ENCODE measurements at regions not wholly inside any gene's neighbourhood (a gene's known extent, or its start where the extent isn't known, plus 50 kb on each side); places are given as distances from the start of the nearest gene placed in this dataset.
"Not testable (repeated sequence)": the region's sequence is repeated elsewhere in the genome, so short reads cannot be mapped to it uniquely, and the experiment has no call there.

DNA sequence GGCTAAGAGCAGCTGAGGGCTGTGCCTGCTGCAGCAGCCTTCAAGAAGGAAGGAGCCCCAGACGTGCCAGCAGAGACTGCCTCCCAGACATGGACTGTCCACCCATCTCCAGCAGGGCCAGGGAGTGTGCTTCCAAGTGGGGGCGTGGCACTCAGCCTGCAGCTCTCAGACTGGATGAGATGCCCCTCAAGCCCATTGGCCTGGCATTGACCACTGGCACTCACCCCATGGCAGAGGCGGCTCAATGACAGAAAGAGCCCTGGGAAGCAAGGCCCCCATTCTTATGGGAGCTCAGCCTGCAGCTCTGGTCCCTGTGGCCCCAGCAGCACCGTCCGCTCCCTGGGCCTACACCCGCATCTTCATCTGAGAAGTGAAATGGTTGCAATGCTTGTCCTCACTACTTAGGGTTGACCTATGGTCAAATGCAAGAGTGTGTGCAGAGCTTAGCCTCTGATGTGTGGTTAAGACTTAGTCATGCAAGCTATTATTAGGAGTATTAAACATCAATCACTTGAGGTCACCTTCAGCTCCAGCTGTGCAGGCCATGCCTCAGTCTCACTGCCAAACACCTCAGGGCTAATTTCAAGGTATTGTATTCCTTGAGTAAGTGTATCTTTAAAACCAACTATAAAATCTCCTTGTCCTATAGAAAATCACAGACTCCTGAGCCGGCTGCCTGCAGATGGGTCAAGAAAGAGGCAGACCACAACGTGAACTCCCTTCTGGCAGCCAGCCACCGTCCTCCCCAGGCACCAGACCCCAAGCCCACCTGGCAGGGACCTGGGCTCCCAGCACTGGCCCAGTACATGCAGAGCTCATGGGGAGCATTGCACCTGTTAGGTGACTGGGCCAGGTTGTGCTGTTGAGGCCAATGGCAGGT, 194.8 kb downstream of the NDUFA10 start:
- Histone ChIP-seq H3K4me2 (ENCODE audit: low read length) (no peak overlapping the region), H2AFZ (ENCODE audit: low read length) (no peak overlapping the region), H4K20me1 (ENCODE audit: insufficient read depth, low read length) (no peaks in the 10 kb centered on the region), H3K9ac (ENCODE audit: low read length) (no peak overlapping the region), H3K4me3 (ENCODE audit: low read depth, low read length, poor library complexity, severe bottlenecking) (no peak overlapping the region), H3K9me3 (ENCODE audit: low read length) (no peaks in the 10 kb centered on the region), H3F3A (ENCODE audit: insufficient read depth, low read length) (no peaks in the 10 kb centered on the region), H3K79me2 (ENCODE audit: insufficient read depth, low read length) (no peaks in the 10 kb centered on the region), H3K9me2 (ENCODE audit: low read depth, low read length) (no peaks in the 10 kb centered on the region), H3K27ac (ENCODE audit: low read depth, low read length, poor library complexity, severe bottlenecking) (no peak overlapping the region), H3K36me3 (ENCODE audit: insufficient read depth, low read length) (no peaks in the 10 kb centered on the region), H3K27me3 (ENCODE audit: insufficient read depth, low read length) (no peaks in the 10 kb centered on the region), H3K4me1 (ENCODE audit: insufficient read depth, low read length, severe bottlenecking) (no peaks in the 10 kb centered on the region)
- no peak for TF ChIP-seq EZH2 (IDR thresholded peaks at IDR 0.05; ENCODE audit: borderline replicate concordance, low read length)
- TF ChIP-seq, protein P1, sequence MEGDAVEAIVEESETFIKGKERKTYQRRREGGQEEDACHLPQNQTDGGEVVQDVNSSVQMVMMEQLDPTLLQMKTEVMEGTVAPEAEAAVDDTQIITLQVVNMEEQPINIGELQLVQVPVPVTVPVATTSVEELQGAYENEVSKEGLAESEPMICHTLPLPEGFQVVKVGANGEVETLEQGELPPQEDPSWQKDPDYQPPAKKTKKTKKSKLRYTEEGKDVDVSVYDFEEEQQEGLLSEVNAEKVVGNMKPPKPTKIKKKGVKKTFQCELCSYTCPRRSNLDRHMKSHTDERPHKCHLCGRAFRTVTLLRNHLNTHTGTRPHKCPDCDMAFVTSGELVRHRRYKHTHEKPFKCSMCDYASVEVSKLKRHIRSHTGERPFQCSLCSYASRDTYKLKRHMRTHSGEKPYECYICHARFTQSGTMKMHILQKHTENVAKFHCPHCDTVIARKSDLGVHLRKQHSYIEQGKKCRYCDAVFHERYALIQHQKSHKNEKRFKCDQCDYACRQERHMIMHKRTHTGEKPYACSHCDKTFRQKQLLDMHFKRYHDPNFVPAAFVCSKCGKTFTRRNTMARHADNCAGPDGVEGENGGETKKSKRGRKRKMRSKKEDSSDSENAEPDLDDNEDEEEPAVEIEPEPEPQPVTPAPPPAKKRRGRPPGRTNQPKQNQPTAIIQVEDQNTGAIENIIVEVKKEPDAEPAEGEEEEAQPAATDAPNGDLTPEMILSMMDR (IDR thresholded peaks at IDR 0.05; ENCODE audit: low read length) = no peak

DNA sequence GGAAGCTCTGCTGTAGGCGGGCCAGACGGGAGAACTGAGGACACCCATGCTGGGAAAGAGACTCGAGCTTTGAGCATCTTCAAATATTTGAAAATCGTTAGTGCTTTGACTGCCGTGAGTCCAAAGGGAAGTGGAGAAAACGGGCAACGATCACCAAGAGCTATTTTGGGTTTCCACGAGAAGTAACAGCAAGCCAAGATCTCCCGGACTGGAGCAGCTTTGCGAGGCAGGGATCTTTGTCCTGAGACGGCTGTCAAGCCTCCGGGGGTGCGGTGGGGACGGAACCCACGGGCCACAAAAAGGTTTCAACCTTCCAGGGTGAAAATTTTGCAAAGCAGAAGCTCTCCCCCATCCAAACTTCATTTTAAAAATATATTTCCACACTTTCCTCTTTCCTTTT, 195.8 kb downstream of the NDUFA10 start:
- Histone ChIP-seq H3K79me2 (ENCODE audit: insufficient read depth, low read length) (no peaks in the 10 kb centered on the region), H3K27me3 (ENCODE audit: insufficient read depth, low read length) (no peaks in the 10 kb centered on the region), H3K9ac (ENCODE audit: low read length) (no peak overlapping the region), H2AFZ (ENCODE audit: low read length) (no peak overlapping the region), H3K27ac (ENCODE audit: low read depth, low read length, poor library complexity, severe bottlenecking) (no peak overlapping the region), H4K20me1 (ENCODE audit: insufficient read depth, low read length) (no peaks in the 10 kb centered on the region), H3K4me1 (ENCODE audit: insufficient read depth, low read length, severe bottlenecking) (no peaks in the 10 kb centered on the region), H3K9me2 (ENCODE audit: low read depth, low read length) (no peaks in the 10 kb centered on the region), H3K36me3 (ENCODE audit: insufficient read depth, low read length) (no peaks in the 10 kb centered on the region), H3K4me2 (ENCODE audit: low read length) (no peak overlapping the region), H3F3A (ENCODE audit: insufficient read depth, low read length) (no peaks in the 10 kb centered on the region), H3K4me3 (ENCODE audit: low read depth, low read length, poor library complexity, severe bottlenecking) (no peak overlapping the region), H3K9me3 (ENCODE audit: low read length) (no peaks in the 10 kb centered on the region)
- TF ChIP-seq EZH2 (IDR thresholded peaks at IDR 0.05; ENCODE audit: borderline replicate concordance, low read length) = no peak
- TF ChIP-seq, protein P1 (IDR thresholded peaks at IDR 0.05; ENCODE audit: low read length) = no peak

DNA sequence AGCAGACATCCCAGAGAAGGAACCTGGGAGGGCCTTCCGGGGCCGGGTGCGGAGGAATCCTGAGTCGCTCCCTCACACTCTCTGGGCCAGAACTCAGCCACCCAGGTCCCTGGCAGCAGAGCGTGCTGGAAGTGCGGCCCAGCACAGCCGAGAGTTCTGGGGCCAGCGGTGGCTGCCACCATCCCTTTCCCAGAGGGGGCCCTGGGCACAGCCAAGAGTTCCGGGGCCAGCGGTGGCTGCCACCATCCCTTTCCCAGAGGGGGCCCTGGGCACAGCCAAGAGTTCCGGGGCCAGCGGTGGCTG, 196.2 kb downstream of the NDUFA10 start:
- H3K4me3 ChIP-seq (ENCODE audit: low read depth, low read length, poor library complexity, severe bottlenecking); H3K9me2 ChIP-seq (ENCODE audit: low read depth, low read length); H4K20me1 ChIP-seq (ENCODE audit: insufficient read depth, low read length); H2AFZ ChIP-seq (ENCODE audit: low read length); H3K4me1 ChIP-seq (ENCODE audit: insufficient read depth, low read length, severe bottlenecking); H3K36me3 ChIP-seq (ENCODE audit: insufficient read depth, low read length); H3K9me3 ChIP-seq (ENCODE audit: low read length); H3K79me2 ChIP-seq (ENCODE audit: insufficient read depth, low read length); H3F3A ChIP-seq (ENCODE audit: insufficient read depth, low read length); H3K27ac ChIP-seq (ENCODE audit: low read depth, low read length, poor library complexity, severe bottlenecking); H3K4me2 ChIP-seq (ENCODE audit: low read length); H3K27me3 ChIP-seq (ENCODE audit: insufficient read depth, low read length); H3K9ac ChIP-seq (ENCODE audit: low read length): not testable (repeated sequence)

Data from OCI-LY1 (cell line).